ENCODE measurements at regions not wholly inside any gene's neighbourhood (a gene's known extent, or its start where the extent isn't known, plus 50 kb on each side); places are given as distances from the start of the nearest gene placed in this dataset.

- Histone ChIP-seq H3K4me2 (ENCODE audit: control insufficient read depth, insufficient read depth) (no peak overlapping the region), H3K79me2 (ENCODE audit: control insufficient read depth, insufficient read depth, low read length) (no peaks in the 10 kb centered on the region), H3K4me3 (no peak overlapping the region), H3K4me1 (ENCODE audit: control insufficient read depth, insufficient read depth, low read length) (no peaks in the 10 kb centered on the region), H4K20me1 (ENCODE audit: control insufficient read depth, insufficient read depth) (no peaks in the 10 kb centered on the region), H3K9me3 (replicated peaks; ENCODE audit: control insufficient read depth, insufficient read depth, low read length) (no peaks in the 10 kb centered on the region), H3K9ac (ENCODE audit: control insufficient read depth, insufficient read depth, low read length) (no peak overlapping the region), H2AFZ (ENCODE audit: control insufficient read depth, low read depth, low read length) (no peak overlapping the region), H3K36me3 (ENCODE audit: control insufficient read depth in 2 of 2, insufficient read depth in 2 of 2, low read length in 1 of 2) (no peaks in the 10 kb centered on the region), H3K27ac (ENCODE audit: control insufficient read depth, insufficient read depth) (no peak overlapping the region), H3K27me3 (replicated peaks in 1 of 2; ENCODE audit: control insufficient read depth in 2 of 2, insufficient read depth in 2 of 2, low read length in 1 of 2) (no peaks in the 10 kb centered on the region)
- ATAC-seq (peak; percentile 39), DNase-seq (ENCODE audit: low read depth, low spot score) (no peak), FAIRE-seq (no peak)
- SMC1A ChIA-PET (ENCODE audit: uncharacterized antibody, unreplicated experiment) = interaction anchor here (0.6 to 2.9 kb wide), 6 partner anchors 9 to 826 kb away, joined by 3 to 12 read pairs (median 3); no protein-coding TSS in a partner anchor
- intact Hi-C loops (cut with micrococcal nuclease; ENCODE audit: unreplicated experiment) (no loop called here), in situ Hi-C loops (cut with MboI) (no loop called here)
- POLR2A ChIA-PET = interaction anchor here (0.6 kb wide), 1 partner anchor 18 kb away, joined by 3 read pairs; no protein-coding TSS in a partner anchor
- CTCF ChIA-PET = interaction anchor here (1.4 to 2.0 kb wide), 2 partner anchors 94 to 156 kb away, joined by 3 to 4 read pairs; no protein-coding TSS in a partner anchor
- no peak for TF ChIP-seq NR2F1 (conservative IDR thresholded peaks at IDR 0.05)
- no peak for TF ChIP-seq RUNX3 (IDR thresholded peaks at IDR 0.05; ENCODE audit: low read length)
- no peak for TF ChIP-seq CHD1 (IDR thresholded peaks at IDR 0.05; ENCODE audit: low read depth, low read length)
- no peak for TF ChIP-seq RCOR1 (conservative IDR thresholded peaks at IDR 0.05; ENCODE audit: low read depth, low read length)
- TF ChIP-seq ZSCAN29 (IDR thresholded peaks at IDR 0.05) = no peak
- RAD21 ChIA-PET (ENCODE audit: unreplicated experiment) = interaction anchor here (0.9 kb wide), 1 partner anchor 8 kb away, joined by 4 read pairs; no protein-coding TSS in a partner anchor
- no TSS peak for BruUV-seq (replicated peaks)
- 5% methylated on average over 2 of the region's 2 CpGs for WGBS (ENCODE audit: insufficient coverage, insufficient replicate concordance, low lambda C conversion rate, missing lambda C conversion rate)
Measured at GRCh38 chr20:11111191-11111590, 437.4 kb upstream of the JAG1 start.

GRCh38 chr20:11112832-11113231 is 439.0 kb upstream of the JAG1 start:
- ChIA-PET SMC1A (ENCODE audit: uncharacterized antibody, unreplicated experiment) (interaction anchor here (0.7 to 1.2 kb wide), 3 partner anchors 29 to 431 kb away, joined by 3 read pairs; no protein-coding TSS in a partner anchor), CTCF (interaction anchor here (1.1 kb wide), 1 partner anchor 12 kb away, joined by 3 read pairs; no protein-coding TSS in a partner anchor), RAD21 (ENCODE audit: unreplicated experiment) (interaction anchor here (0.8 to 1.2 kb wide), 2 partner anchors 133 to 561 kb away, joined by 3 to 4 read pairs; no protein-coding TSS in a partner anchor), POLR2A (no interaction called here)
- intact Hi-C loops (cut with micrococcal nuclease; ENCODE audit: unreplicated experiment) (no loop called here), in situ Hi-C loops (cut with MboI) (no loop called here)
- Histone ChIP-seq H3K4me2 (ENCODE audit: control insufficient read depth, insufficient read depth) (no peak overlapping the region), H4K20me1 (ENCODE audit: control insufficient read depth, insufficient read depth) (no peaks in the 10 kb centered on the region), H3K9me3 (replicated peaks; ENCODE audit: control insufficient read depth, insufficient read depth, low read length) (no peaks in the 10 kb centered on the region), H3K4me1 (ENCODE audit: control insufficient read depth, insufficient read depth, low read length) (no peaks in the 10 kb centered on the region), H3K27me3 (replicated peaks in 1 of 2; ENCODE audit: control insufficient read depth in 2 of 2, insufficient read depth in 2 of 2, low read length in 1 of 2) (no peaks in the 10 kb centered on the region), H3K36me3 (ENCODE audit: control insufficient read depth in 2 of 2, insufficient read depth in 2 of 2, low read length in 1 of 2) (no peaks in the 10 kb centered on the region), H3K4me3 (no peak overlapping the region), H3K79me2 (ENCODE audit: control insufficient read depth, insufficient read depth, low read length) (no peaks in the 10 kb centered on the region), H3K9ac (ENCODE audit: control insufficient read depth, insufficient read depth, low read length) (no peak overlapping the region), H3K27ac (ENCODE audit: control insufficient read depth, insufficient read depth) (no peak overlapping the region), H2AFZ (ENCODE audit: control insufficient read depth, low read depth, low read length) (no peak overlapping the region)
- 50% methylated on average over 2 of the region's 2 CpGs for WGBS (ENCODE audit: insufficient coverage, insufficient replicate concordance, low lambda C conversion rate, missing lambda C conversion rate)
- BruUV-seq (replicated peaks) = no TSS peak
- ATAC-seq (no peak), DNase-seq (ENCODE audit: low read depth, low spot score) (no peak), FAIRE-seq (no peak)
- no peak for TF ChIP-seq SPI1 (IDR thresholded peaks at IDR 0.05; ENCODE audit: borderline replicate concordance, insufficient read depth, low read depth, low read length)
- TF ChIP-seq MXI1 (IDR thresholded peaks at IDR 0.05; ENCODE audit: low read depth, low read length) = no peak
- no peak for TF ChIP-seq SIX5 (IDR thresholded peaks at IDR 0.05; ENCODE audit: low read depth, low read length, severe bottlenecking)
- no peak for TF ChIP-seq MTA2 (IDR thresholded peaks at IDR 0.05; ENCODE audit: low read depth)
- TF ChIP-seq CBFB (IDR thresholded peaks at IDR 0.05; ENCODE audit: low read depth) = no peak
- TF ChIP-seq ZBTB4 (CRISPR knock-in tag; IDR thresholded peaks at IDR 0.05) = no peak
- no peak for TF ChIP-seq CREM (IDR thresholded peaks at IDR 0.05; ENCODE audit: low read depth)
- no peak for TF ChIP-seq WRNIP1 (IDR thresholded peaks at IDR 0.05; ENCODE audit: borderline replicate concordance, low read depth, low read length)
- no peak for TF ChIP-seq CEBPB (IDR thresholded peaks at IDR 0.05; ENCODE audit: borderline replicate concordance in 1 of 2, low read depth in 2 of 2, low read length in 2 of 2)

All from GM12878 (cell line).